ENCODE measurements at regions not wholly inside any gene's neighbourhood (a gene's known extent, or its start where the extent isn't known, plus 50 kb on each side); places are given as distances from the start of the nearest gene placed in this dataset.

DNA sequence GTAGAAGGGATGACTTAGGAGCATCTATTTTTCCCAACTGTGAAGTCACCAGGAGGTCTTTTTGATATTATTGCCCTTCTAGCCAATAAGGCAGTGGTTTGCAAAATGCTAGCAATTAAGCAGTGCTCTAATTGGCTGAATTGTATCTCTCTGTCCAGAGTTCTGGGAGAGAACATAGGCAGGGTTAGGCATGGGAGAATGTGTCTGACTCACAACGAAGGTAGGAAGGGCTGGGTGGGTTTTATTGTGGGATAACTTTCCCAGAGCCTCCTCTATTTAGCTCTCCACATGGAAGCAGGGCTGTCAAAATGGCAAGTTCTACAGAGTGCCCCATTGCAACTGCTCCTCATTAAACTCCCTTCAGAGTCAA lies 415.9 kb upstream of the CADM1 start:
- Histone ChIP-seq H3K4me1 (ENCODE audit: control insufficient read depth in 1 of 2, insufficient read depth in 2 of 2, low read depth in 1 of 2, low read length in 1 of 2) (peaks cover 0 to 7% of the 10 kb centered on the region in 2 experiments; a peak in 1 of 4 replicates), H3K27me3 (ENCODE audit: insufficient read depth) (no peaks in the 10 kb centered on the region), H3F3A (replicated peaks; ENCODE audit: insufficient read depth) (no peaks in the 10 kb centered on the region), H2AFZ (ENCODE audit: low read depth) (no peak overlapping the region), H3K27ac (ENCODE audit: low read depth in 2 of 2, low read length in 1 of 2) (no peak overlapping the region), H3K9ac (no peak overlapping the region), H3K79me2 (ENCODE audit: insufficient read depth) (no peaks in the 10 kb centered on the region), H3K4me3 (ENCODE audit: low read depth in 2 of 2, low read length in 1 of 2) (no peak overlapping the region), H3K36me3 (replicated peaks in 1 of 2; ENCODE audit: control insufficient read depth in 1 of 2, insufficient read depth in 2 of 2, low read length in 1 of 2) (no peaks in the 10 kb centered on the region), H3K9me2 (no peaks in the 10 kb centered on the region), H3K9me3 (no peaks in the 10 kb centered on the region), H4K20me1 (ENCODE audit: insufficient read depth) (no peaks in the 10 kb centered on the region), H3K4me2 (no peak overlapping the region)
- ChIA-PET CTCF (interaction anchor here (1.0 kb wide), 1 partner anchor 9 kb away, joined by 4 read pairs; no protein-coding TSS in a partner anchor), POLR2A (no interaction called here)
- TF ChIP-seq TCF12 (IDR thresholded peaks at IDR 0.05) (no peak), TEAD4 (IDR thresholded peaks at IDR 0.05; ENCODE audit: borderline replicate concordance, insufficient read depth) (no peak), IRF3 (IDR thresholded peaks at IDR 0.05; ENCODE audit: low read depth, low read length) (no peak), MEF2A (IDR thresholded peaks at IDR 0.05; ENCODE audit: borderline replicate concordance, low read depth) (no peak), FOXM1 (IDR thresholded peaks at IDR 0.05; ENCODE audit: low read depth) (no peak), GATA2 (CRISPR knock-in tag; IDR thresholded peaks at IDR 0.05) (no peak), NRF1 (IDR thresholded peaks at IDR 0.05; ENCODE audit: low read depth, low read length) (no peak), POLR2AphosphoS5 (IDR thresholded peaks at IDR 0.05; ENCODE audit: low read depth, low read length) (no peak)
- 40% methylated on average over 1 of the region's 1 CpG for WGBS (ENCODE audit: low lambda C conversion rate)
- no peak for DNase-seq

GRCh38 chr11:115919341-115920091 lies 415.3 kb upstream of the CADM1 start:
- Histone ChIP-seq H4K20me1 (ENCODE audit: insufficient read depth) (no peaks in the 10 kb centered on the region), H3K27me3 (ENCODE audit: insufficient read depth) (no peaks in the 10 kb centered on the region), H2AFZ (ENCODE audit: low read depth) (no peak overlapping the region), H3K9me2 (no peaks in the 10 kb centered on the region), H3K27ac (ENCODE audit: low read depth in 2 of 2, low read length in 1 of 2) (no peak overlapping the region), H3K9me3 (no peaks in the 10 kb centered on the region), H3K9ac (no peak overlapping the region), H3K4me2 (no peak overlapping the region), H3K79me2 (ENCODE audit: insufficient read depth) (no peaks in the 10 kb centered on the region), H3F3A (replicated peaks; ENCODE audit: insufficient read depth) (no peaks in the 10 kb centered on the region), H3K4me1 (ENCODE audit: control insufficient read depth in 1 of 2, insufficient read depth in 2 of 2, low read depth in 1 of 2, low read length in 1 of 2) (peaks cover 0 to 7% of the 10 kb centered on the region in 2 experiments; a peak in 1 of 4 replicates), H3K36me3 (replicated peaks in 1 of 2; ENCODE audit: control insufficient read depth in 1 of 2, insufficient read depth in 2 of 2, low read length in 1 of 2) (no peaks in the 10 kb centered on the region), H3K4me3 (ENCODE audit: low read depth in 2 of 2, low read length in 1 of 2) (no peak overlapping the region)
- ChIA-PET POLR2A (no interaction called here), CTCF (interaction anchor here (0.6 to 1.9 kb wide), 3 partner anchors 8 to 757 kb away, joined by 3 to 4 read pairs (median 4); no protein-coding TSS in a partner anchor)
- WGBS (ENCODE audit: low lambda C conversion rate), result 28% methylated on average over 4 of the region's 4 CpGs
- DNase-seq, result no peak
- TF ChIP-seq REST (IDR thresholded peaks at IDR 0.05; ENCODE audit: low read depth, low read length) (no peak), TEAD4 (IDR thresholded peaks at IDR 0.05; ENCODE audit: borderline replicate concordance, insufficient read depth) (no peak), ELF1 (IDR thresholded peaks at IDR 0.05) (no peak), YY1 (IDR thresholded peaks at IDR 0.05; ENCODE audit: low read depth) (no peak), SIN3A (IDR thresholded peaks at IDR 0.05; ENCODE audit: borderline replicate concordance, low read depth, low read length) (no peak), TAF1 (IDR thresholded peaks at IDR 0.05; ENCODE audit: borderline replicate concordance, low read depth, low read length) (no peak), RXRA (IDR thresholded peaks at IDR 0.05; ENCODE audit: borderline replicate concordance, low read depth) (no peak), FOXJ3 (CRISPR knock-in tag; IDR thresholded peaks at IDR 0.05) (no peak), USF2 (IDR thresholded peaks at IDR 0.05; ENCODE audit: borderline replicate concordance, low read depth, low read length) (no peak), IRF3 (IDR thresholded peaks at IDR 0.05; ENCODE audit: low read depth, low read length) (no peak), RAD21 (IDR thresholded peaks at IDR 0.05; ENCODE audit: low read length) (no peak), GABPA (IDR thresholded peaks at IDR 0.05; ENCODE audit: low read depth) (no peak), EZH2phosphoT487 (IDR thresholded peaks at IDR 0.05; ENCODE audit: borderline replicate concordance, low read depth) (no peak), POLR2AphosphoS5 (IDR thresholded peaks at IDR 0.05; ENCODE audit: low read depth, low read length) (no peak)
- TF ChIP-seq, protein P1, sequence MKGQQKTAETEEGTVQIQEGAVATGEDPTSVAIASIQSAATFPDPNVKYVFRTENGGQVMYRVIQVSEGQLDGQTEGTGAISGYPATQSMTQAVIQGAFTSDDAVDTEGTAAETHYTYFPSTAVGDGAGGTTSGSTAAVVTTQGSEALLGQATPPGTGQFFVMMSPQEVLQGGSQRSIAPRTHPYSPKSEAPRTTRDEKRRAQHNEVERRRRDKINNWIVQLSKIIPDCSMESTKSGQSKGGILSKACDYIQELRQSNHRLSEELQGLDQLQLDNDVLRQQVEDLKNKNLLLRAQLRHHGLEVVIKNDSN (IDR thresholded peaks at IDR 0.05; ENCODE audit: borderline replicate concordance, low read depth), result no peak

Measured in SK-N-SH (cell line).